Vagina (tissue), 2 donors: ENCODE measurements at regions not wholly inside any gene's neighbourhood (a gene's known extent, or its start where the extent isn't known, plus 50 kb on each side); places are given as distances from the start of the nearest gene placed in this dataset.

Experiments used
- DNase-seq, 2 donors: peaks; one replicate each; pipeline ENCODE4 v3.0.0-alpha.2; 2017; ENCODE audit errors: extremely low spot score in 2 of 2
- H3K27ac ChIP-seq: fragments of 200-600 bp; sonication (generic); one replicate; pipeline ENCODE4 v1.5.1; 2019
- H3K27me3 ChIP-seq: fragments of 200-600 bp; sonication (generic); one replicate; pipeline ENCODE4 v1.5.1; 2019
- H3K36me3 ChIP-seq, 2 donors: fragments of 200-600 bp; sonication (generic); one replicate each; pipeline ENCODE4 v1.5.1; 2017 to 2019
- H3K4me1 ChIP-seq: fragments of 200-600 bp; sonication (generic); one replicate; pipeline ENCODE4 v1.5.1; 2019
- H3K4me3 ChIP-seq, 2 donors: fragments of 200-600 bp; sonication (generic); 1 replicate in 1 of 2; 2 replicates in 1 of 2; pipeline ENCODE4 v1.5.1; 2016 to 2019
- H3K9me3 ChIP-seq: fragments of 200-600 bp; sonication (generic); one replicate; pipeline ENCODE4 v1.5.1; 2019
- POLR2A ChIP-seq, 2 donors: fragments of 450-650 bp; IDR thresholded peaks; one replicate each; pipeline ENCODE4 v1.6.1; 2017; ENCODE audit warnings: antibody characterized with exemption in 2 of 2, mild to moderate bottlenecking in 2 of 2, moderate library complexity in 2 of 2
- POLR2AphosphoS5 ChIP-seq, 2 donors: sonication (generic); formaldehyde crosslinking; IDR thresholded peaks; one replicate each; pipeline ENCODE4 v1.9.0; 2017; ENCODE audit warnings: antibody characterized with exemption in 2 of 2, mild to moderate bottlenecking in 2 of 2, low read depth in 1 of 2; ENCODE audit not compliant: insufficient read depth in 1 of 2
- intact Hi-C: fragments of 100-400 bp; cut with DNase I; formaldehyde crosslinking; loops from one replicate; pipeline ENCODE4 v1.15.1; 2023
- TF ChIP-seq, protein P1 (sequence below), 3 experiments: fragments of 450-650 bp in 2 of 3; fragments of 200-600 bp in 1 of 3; sonication (generic) in 1 of 3; IDR thresholded peaks; one replicate each; pipeline ENCODE4 v1.5.1; 2017 to 2019; ENCODE audit warnings: antibody characterized with exemption in 3 of 3, mild to moderate bottlenecking in 2 of 3, moderate library complexity in 2 of 3

DNA sequence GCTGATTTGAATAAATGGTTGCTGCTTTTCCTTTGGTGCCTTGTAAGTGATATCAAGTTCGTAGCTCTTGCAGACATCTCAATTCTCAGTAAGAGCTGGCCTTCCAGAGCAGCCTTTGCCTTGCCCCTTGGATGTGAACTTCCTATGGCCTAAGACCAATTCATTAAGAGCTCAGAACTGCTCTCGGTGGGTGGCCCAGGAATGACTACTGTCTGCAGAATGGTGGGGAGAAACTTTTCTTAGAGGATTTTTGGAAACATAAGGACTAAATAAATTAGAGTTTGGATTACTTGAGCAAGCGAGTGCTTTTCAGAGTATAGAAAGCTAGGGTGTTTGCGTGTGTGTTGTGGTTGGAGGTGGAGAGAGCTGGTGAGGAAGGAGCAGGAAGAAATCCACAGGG lies 306.4 kb upstream of the TBX3 start:
- DNase-seq, result no peak
- TF ChIP-seq POLR2A (IDR thresholded peaks at IDR 0.05) (no peak), POLR2AphosphoS5 (IDR thresholded peaks at IDR 0.05; ENCODE audit: insufficient read depth in 1 of 2, low read depth in 1 of 2) (no peak)
- TF ChIP-seq, protein P1, sequence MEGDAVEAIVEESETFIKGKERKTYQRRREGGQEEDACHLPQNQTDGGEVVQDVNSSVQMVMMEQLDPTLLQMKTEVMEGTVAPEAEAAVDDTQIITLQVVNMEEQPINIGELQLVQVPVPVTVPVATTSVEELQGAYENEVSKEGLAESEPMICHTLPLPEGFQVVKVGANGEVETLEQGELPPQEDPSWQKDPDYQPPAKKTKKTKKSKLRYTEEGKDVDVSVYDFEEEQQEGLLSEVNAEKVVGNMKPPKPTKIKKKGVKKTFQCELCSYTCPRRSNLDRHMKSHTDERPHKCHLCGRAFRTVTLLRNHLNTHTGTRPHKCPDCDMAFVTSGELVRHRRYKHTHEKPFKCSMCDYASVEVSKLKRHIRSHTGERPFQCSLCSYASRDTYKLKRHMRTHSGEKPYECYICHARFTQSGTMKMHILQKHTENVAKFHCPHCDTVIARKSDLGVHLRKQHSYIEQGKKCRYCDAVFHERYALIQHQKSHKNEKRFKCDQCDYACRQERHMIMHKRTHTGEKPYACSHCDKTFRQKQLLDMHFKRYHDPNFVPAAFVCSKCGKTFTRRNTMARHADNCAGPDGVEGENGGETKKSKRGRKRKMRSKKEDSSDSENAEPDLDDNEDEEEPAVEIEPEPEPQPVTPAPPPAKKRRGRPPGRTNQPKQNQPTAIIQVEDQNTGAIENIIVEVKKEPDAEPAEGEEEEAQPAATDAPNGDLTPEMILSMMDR (IDR thresholded peaks at IDR 0.05), result no peak
- H3K4me1 ChIP-seq, result no peaks in the 10 kb centered on the region
- no peak overlapping the region for H3K4me3 ChIP-seq
- intact Hi-C loops, result no loop called here
- no peaks in the 10 kb centered on the region for H3K9me3 ChIP-seq
- no peaks in the 10 kb centered on the region for H3K36me3 ChIP-seq
- H3K27ac ChIP-seq, result no peak overlapping the region
- no peaks in the 10 kb centered on the region for H3K27me3 ChIP-seq

DNA sequence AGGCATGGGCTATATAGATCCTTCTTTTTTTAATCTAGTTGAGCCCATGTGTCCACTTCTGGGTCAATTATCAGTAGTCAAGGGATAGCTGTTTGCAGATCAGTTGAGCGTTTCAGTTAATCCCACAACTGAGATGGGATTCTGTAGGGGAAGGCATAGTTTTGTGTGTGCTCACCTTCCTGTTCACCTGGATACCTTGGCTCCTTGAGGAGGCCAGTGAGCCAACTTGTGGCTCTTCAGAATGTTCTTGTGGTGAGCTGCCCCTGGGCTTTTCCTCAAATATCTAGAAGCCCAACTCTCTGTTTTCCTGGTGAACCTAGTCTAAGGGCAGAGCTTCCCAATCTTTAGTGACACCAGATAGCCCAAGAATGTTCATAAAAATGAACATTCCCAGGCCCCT lies 302.9 kb upstream of the TBX3 start:
- Histone ChIP-seq H3K9me3 (no peaks in the 10 kb centered on the region), H3K27me3 (no peaks in the 10 kb centered on the region), H3K4me3 (no peak overlapping the region), H3K27ac (no peak overlapping the region), H3K36me3 (no peaks in the 10 kb centered on the region), H3K4me1 (no peaks in the 10 kb centered on the region)
- intact Hi-C loops, result no loop called here
- DNase-seq, result no peak
- TF ChIP-seq POLR2A (IDR thresholded peaks at IDR 0.05) (no peak), POLR2AphosphoS5 (IDR thresholded peaks at IDR 0.05; ENCODE audit: insufficient read depth in 1 of 2, low read depth in 1 of 2) (no peak)
- TF ChIP-seq, protein P1 (IDR thresholded peaks at IDR 0.05), result no peak

DNA sequence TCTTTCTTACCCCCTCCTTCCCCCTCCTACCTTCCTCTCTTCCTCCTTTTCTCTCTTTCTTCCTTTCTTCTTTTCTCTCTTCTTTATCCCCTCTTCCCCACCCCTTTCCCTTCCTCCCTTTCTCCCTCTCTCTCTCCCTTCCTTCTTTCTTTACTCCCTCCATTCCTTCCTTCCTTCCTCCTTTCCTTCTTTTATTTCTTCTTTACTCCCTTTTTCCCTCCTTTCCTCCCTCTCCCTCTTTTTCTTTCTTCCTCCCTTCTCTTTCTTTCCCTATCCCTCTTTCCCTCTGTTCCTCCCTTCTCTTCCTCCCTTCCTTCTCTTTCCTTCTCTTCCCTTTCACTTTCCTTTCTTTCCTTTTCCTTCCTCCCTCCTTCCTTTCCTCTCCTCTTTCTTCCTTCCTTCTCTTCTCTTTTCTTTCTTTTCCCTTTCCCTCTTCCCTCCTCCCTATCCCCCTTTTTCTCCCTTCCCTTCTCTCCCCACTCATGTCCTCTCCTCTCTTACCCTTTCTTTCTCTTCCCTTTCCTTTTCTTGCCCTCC lies 302.3 kb upstream of the TBX3 start:
- H3K4me3 ChIP-seq, result no peak overlapping the region
- H3K36me3 ChIP-seq, result no peaks in the 10 kb centered on the region
- H3K27ac ChIP-seq, result no peak overlapping the region
- intact Hi-C loops, result no loop called here
- TF ChIP-seq, protein P1 (IDR thresholded peaks at IDR 0.05), result no peak
- TF ChIP-seq POLR2AphosphoS5 (IDR thresholded peaks at IDR 0.05; ENCODE audit: insufficient read depth in 1 of 2, low read depth in 1 of 2) (no peak), POLR2A (IDR thresholded peaks at IDR 0.05) (no peak)
- no peaks in the 10 kb centered on the region for H3K27me3 ChIP-seq
- no peaks in the 10 kb centered on the region for H3K9me3 ChIP-seq
- H3K4me1 ChIP-seq, result no peaks in the 10 kb centered on the region
- no peak for DNase-seq

DNA sequence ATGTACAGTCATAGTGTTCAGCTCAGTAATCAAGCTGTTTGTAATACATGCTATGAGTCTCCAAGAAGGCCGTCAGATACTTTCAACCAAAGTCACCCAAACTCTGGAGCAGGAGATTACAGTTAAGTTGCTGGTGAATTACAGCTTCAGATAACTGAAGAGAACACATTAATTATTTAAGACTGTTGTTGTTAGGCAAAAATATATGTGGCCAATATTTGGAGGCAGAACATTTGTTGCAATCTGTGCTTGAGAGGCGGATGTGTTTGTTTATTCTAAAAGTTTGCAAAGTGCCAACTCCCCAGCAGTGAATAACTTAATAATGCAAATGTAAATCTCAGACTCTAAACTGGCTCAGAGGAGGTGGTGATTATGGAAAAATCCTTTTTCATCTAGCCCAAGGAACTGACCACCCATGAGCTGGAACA lies 300.7 kb upstream of the TBX3 start:
- Histone ChIP-seq H3K4me1 (no peaks in the 10 kb centered on the region), H3K4me3 (no peak overlapping the region), H3K9me3 (no peaks in the 10 kb centered on the region), H3K27ac (no peak overlapping the region), H3K36me3 (no peaks in the 10 kb centered on the region), H3K27me3 (no peaks in the 10 kb centered on the region)
- TF ChIP-seq, protein P1 (IDR thresholded peaks at IDR 0.05), result no peak
- TF ChIP-seq POLR2AphosphoS5 (IDR thresholded peaks at IDR 0.05; ENCODE audit: insufficient read depth in 1 of 2, low read depth in 1 of 2) (no peak), POLR2A (IDR thresholded peaks at IDR 0.05) (no peak)
- no peak for DNase-seq
- intact Hi-C loops, result no loop called here

DNA sequence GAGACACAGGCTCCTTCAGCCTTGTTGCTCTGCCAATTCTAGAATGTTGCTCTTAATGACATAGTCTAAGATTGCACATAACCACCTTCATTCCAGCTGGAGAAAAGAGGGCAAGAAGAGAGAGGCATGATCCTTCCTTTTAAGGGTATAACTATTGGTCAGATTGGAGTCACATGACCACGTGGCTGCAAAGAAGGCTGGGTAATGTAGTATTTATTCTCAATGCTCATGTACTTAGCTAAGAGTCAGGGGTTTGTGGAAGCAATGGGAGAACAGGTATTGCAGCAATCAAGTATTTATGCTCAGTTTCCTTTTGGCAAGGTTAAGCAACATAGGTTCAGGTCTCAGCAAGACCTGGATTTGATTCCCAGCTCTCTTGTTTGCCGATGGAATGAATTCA lies 298.8 kb upstream of the TBX3 start:
- no peak overlapping the region for H3K4me3 ChIP-seq
- H3K9me3 ChIP-seq, result no peaks in the 10 kb centered on the region
- TF ChIP-seq, protein P1 (IDR thresholded peaks at IDR 0.05), result no peak
- TF ChIP-seq POLR2AphosphoS5 (IDR thresholded peaks at IDR 0.05; ENCODE audit: insufficient read depth in 1 of 2, low read depth in 1 of 2) (no peak), POLR2A (IDR thresholded peaks at IDR 0.05) (no peak)
- H3K27me3 ChIP-seq, result no peaks in the 10 kb centered on the region
- no peaks in the 10 kb centered on the region for H3K36me3 ChIP-seq
- intact Hi-C loops, result no loop called here
- no peak overlapping the region for H3K27ac ChIP-seq
- DNase-seq, result no peak
- H3K4me1 ChIP-seq, result no peaks in the 10 kb centered on the region
